Thoracic aorta (tissue), 2 donors: ENCODE measurements at regions not wholly inside any gene's neighbourhood (a gene's known extent, or its start where the extent isn't known, plus 50 kb on each side); places are given as distances from the start of the nearest gene placed in this dataset.

Experiments
- ATAC-seq: fragments of 150-250 bp; one replicate; pipeline ENCODE4 v1.8.0; 2017; ENCODE audit warnings: low read depth; ENCODE audit not compliant: insufficient number of reproducible peaks, low FRiP score
- DNase-seq: peaks from one replicate; pipeline ENCODE4 v3.0.0-alpha.2; 2020; ENCODE audit warnings: low spot score
- H3K27ac ChIP-seq, 2 donors: fragments of 200-600 bp; sonication (generic); 1 replicate in 1 of 2; 2 replicates in 1 of 2; pipeline ENCODE4 v1.5.1; 2016; ENCODE audit warnings: mild to moderate bottlenecking in 2 of 2, moderate library complexity in 2 of 2
- H3K27me3 ChIP-seq: fragments of 200-600 bp; sonication (generic); replicated peaks from 2 replicates; pipeline ENCODE4 v1.6.0; 2016; ENCODE audit warnings: mild to moderate bottlenecking; ENCODE audit not compliant: insufficient read depth
- H3K36me3 ChIP-seq: fragments of 200-600 bp; sonication (generic); one replicate; pipeline ENCODE4 v1.5.1; 2016
- H3K4me1 ChIP-seq, 2 donors: fragments of 200-600 bp; sonication (generic); 1 replicate in 1 of 2; 2 replicates in 1 of 2; pipeline versions ENCODE4 v1.5.1 to v1.6.0; 2016; ENCODE audit warnings: low read depth in 2 of 2, mild to moderate bottlenecking in 1 of 2; ENCODE audit not compliant: control insufficient read depth in 1 of 2
- H3K4me3 ChIP-seq: fragments of 200-600 bp; sonication (generic); 2 replicates; pipeline ENCODE4 v1.5.1; 2016; ENCODE audit warnings: mild to moderate bottlenecking
- H3K9me3 ChIP-seq: fragments of 200-600 bp; sonication (generic); 2 replicates; pipeline ENCODE4 v1.5.1; 2016
- TF ChIP-seq, protein P1 (sequence below): fragments of 200-600 bp; sonication (generic); IDR thresholded peaks from one replicate; pipeline ENCODE4 v1.5.1; 2019; ENCODE audit warnings: antibody characterized with exemption

DNA sequence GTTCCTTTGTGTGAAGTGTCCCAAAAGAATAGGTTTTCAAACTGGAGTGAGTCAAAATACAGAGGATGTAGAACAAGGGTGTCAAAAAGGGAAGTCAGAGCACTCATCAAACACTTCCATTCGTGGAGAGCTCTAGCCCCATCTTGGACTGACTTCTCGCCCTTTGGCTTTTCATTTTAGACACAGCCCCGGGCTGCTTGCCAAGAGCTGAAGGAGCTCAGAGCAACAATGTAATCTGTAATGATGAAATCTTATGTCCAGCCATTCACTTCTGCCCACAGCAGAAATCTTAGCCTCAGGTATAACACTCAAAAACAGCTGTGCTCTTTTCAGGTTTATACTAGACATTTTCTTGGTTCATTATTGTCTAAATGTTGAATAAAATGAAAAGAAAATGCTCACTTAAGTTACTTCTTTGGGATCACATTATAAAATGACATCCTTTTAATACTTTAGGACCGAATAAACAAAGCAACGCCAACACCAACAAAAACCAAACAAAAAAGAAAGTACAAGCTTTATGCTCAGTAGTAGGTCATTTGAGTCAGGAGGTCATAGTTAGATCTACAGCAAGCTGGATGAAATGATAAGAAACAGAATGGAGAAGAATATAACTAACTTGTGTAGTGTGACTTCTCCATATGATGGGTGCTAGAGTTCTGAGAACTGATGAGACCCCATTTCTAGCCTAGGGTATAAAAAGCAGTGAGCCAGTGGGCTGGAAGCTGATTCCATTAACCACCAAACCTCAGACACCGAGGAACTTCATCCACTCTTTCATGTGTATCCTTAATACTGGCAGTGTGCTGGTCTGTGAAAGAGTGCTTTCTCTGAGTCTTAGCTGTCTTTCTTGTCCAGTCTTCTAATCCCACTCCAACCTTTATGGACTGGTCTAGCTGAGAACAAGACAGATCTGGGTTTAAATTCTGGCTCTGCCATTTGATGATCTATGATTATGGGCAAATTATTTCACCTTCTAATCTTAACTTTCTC lies 131.8 kb upstream of the SLC7A14 start:
- Histone ChIP-seq H3K27ac (no peak overlapping the region), H3K4me1 (peaks cover 0 to 12% of the 10 kb centered on the region in 2 donors), H3K4me3 (no peak overlapping the region), H3K27me3 (no peaks in the 10 kb centered on the region), H3K36me3 (no peaks in the 10 kb centered on the region), H3K9me3 (no peaks in the 10 kb centered on the region)
- ATAC-seq = no peak
- no peak for DNase-seq
- TF ChIP-seq, protein P1, sequence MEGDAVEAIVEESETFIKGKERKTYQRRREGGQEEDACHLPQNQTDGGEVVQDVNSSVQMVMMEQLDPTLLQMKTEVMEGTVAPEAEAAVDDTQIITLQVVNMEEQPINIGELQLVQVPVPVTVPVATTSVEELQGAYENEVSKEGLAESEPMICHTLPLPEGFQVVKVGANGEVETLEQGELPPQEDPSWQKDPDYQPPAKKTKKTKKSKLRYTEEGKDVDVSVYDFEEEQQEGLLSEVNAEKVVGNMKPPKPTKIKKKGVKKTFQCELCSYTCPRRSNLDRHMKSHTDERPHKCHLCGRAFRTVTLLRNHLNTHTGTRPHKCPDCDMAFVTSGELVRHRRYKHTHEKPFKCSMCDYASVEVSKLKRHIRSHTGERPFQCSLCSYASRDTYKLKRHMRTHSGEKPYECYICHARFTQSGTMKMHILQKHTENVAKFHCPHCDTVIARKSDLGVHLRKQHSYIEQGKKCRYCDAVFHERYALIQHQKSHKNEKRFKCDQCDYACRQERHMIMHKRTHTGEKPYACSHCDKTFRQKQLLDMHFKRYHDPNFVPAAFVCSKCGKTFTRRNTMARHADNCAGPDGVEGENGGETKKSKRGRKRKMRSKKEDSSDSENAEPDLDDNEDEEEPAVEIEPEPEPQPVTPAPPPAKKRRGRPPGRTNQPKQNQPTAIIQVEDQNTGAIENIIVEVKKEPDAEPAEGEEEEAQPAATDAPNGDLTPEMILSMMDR = no peak

DNA sequence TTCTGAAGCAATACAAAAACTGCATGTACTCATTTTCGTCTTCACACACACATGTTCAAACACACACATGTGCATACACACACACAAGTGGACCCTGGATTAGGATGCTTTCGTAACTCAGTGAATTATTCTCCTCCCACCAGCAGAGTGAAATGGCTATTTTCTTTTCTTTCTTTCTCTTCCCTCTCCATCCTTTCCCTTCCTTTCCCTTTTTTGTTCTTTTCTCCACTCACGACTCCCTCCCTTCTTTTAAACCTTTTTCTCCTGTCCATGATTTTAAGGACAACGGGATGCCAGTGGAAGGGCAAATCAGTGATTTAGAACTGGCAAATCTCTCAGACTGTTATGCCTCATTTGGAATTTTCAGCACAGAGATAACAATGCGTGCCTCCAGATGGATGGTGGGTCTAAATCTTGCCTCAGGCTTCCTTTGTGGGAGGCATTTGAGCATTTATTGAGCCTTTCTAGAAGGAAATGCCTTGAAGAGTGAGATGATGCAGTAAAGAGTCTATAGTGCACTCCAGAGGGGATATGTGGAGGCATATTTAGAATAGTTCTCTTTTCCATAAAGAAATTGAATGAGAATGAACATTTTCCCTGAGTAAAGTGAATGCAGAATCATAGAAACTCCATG lies 130.4 kb upstream of the SLC7A14 start:
- H3K4me1 ChIP-seq = peaks cover 0 to 14% of the 10 kb centered on the region in 2 donors
- H3K4me3 ChIP-seq = no peak overlapping the region
- TF ChIP-seq, protein P1 = no peak
- ATAC-seq (no peak), DNase-seq (no peak)
- H3K9me3 ChIP-seq = no peaks in the 10 kb centered on the region
- H3K27me3 ChIP-seq = no peaks in the 10 kb centered on the region
- no peak overlapping the region for H3K27ac ChIP-seq
- H3K36me3 ChIP-seq = no peaks in the 10 kb centered on the region

DNA sequence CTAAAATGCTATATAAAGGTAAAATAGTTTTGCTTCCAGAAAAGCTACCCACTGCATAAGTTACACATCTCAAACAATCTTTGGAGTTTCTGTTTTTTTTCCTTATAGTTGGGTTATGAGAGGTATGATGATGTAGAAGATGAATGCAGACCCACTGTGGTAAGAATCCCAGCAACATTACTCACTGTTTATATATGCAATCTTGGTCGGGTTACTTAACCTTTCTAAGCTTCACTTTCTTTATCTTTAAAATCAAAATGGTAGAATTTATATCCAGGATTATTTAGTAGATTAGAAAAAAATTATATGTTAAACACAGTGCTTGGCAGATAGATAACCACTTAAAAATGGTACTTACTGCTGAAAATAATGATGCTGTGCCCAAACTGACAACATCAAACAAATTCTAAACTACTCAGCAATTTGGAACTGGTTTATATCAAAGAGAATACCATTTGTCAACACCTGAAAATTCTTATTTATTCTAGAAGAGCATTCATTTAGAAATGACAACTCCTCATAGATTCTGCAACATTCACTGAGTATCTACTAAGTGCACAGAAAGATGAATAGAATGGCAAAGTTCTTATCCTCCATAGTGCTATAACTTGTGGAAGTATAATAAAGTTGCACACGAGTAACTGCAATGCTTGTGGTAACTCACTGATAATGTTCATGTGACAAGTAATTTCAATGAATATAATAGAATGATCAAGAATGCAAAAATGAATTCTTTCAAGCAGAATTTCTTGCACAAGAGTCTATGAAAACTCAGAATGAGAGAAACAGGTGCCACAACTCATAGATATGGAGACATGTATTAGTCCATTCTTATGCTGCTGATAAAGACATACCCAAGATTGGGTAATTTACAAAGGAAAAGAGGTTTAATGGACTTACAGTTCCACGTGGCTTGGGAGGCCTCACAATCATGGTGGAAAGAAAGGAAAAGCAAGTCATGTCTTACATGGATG lies 129.0 kb upstream of the SLC7A14 start:
- H3K4me1 ChIP-seq = peaks cover 0 to 14% of the 10 kb centered on the region in 2 donors
- H3K4me3 ChIP-seq = no peak overlapping the region
- TF ChIP-seq, protein P1 = no peak
- H3K27me3 ChIP-seq = no peaks in the 10 kb centered on the region
- no peaks in the 10 kb centered on the region for H3K36me3 ChIP-seq
- ATAC-seq (no peak), DNase-seq (no peak)
- H3K9me3 ChIP-seq = peaks cover 2% of the 10 kb centered on the region
- H3K27ac ChIP-seq = no peak overlapping the region

DNA sequence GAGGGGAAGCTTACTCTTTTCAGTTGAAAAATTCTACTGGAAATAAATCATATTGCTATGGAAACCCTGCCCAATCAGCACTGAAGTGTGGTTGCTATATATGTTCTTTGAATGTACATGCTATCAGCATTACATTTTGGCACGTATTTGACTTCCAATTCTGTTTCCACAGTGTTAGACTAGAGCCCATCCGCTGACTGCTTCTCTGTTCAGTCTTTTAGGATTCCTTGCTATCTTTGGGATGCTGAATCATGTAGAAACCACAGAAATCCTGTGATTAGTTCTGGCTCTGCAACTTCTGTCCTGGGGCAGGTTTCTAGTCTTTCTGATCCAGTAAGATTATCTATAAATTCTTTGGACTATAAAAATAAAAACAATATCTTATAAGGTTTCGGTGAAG lies 128.2 kb upstream of the SLC7A14 start:
- Histone ChIP-seq H3K4me3 (no peak overlapping the region), H3K36me3 (no peaks in the 10 kb centered on the region), H3K4me1 (peaks cover 0 to 14% of the 10 kb centered on the region in 2 donors), H3K27ac (no peak overlapping the region), H3K27me3 (no peaks in the 10 kb centered on the region), H3K9me3 (peaks cover 7% of the 10 kb centered on the region)
- TF ChIP-seq, protein P1 = no peak
- no peak for DNase-seq
- no peak for ATAC-seq
